IPS-18c (cell line): ENCODE measurements at regions not wholly inside any gene's neighbourhood (a gene's known extent, or its start where the extent isn't known, plus 50 kb on each side); places are given as distances from the start of the nearest gene placed in this dataset.
"Not testable (repeated sequence)": the region's sequence is repeated elsewhere in the genome, so short reads cannot be mapped to it uniquely, and the experiment has no call there.

Experiments used
- H3K4me3 ChIP-seq: 2 replicates; pipeline ENCODE4 v1.7.0; 2013; ENCODE audit warnings: low read depth, mild to moderate bottlenecking, low read length, moderate library complexity; ENCODE audit not compliant: insufficient read depth
- H3K9me3 ChIP-seq: one replicate; pipeline ENCODE4 v1.6.1; 2013; ENCODE audit warnings: mild to moderate bottlenecking, low read length, moderate library complexity; ENCODE audit not compliant: control insufficient read depth, insufficient read depth

GRCh38 chr11:29679996-29680395 lies 336.8 kb downstream of the KCNA4 start:
- Histone ChIP-seq H3K9me3 (no peaks in the 10 kb centered on the region), H3K4me3 (no peak overlapping the region)

GRCh38 chr11:29676993-29677392 lies 339.8 kb downstream of the KCNA4 start:
- no peak overlapping the region for H3K4me3 ChIP-seq
- H3K9me3 ChIP-seq: no peaks in the 10 kb centered on the region

- H3K9me3 ChIP-seq: no peaks in the 10 kb centered on the region
- no peak overlapping the region for H3K4me3 ChIP-seq
Measured at GRCh38 chr11:29669310-29669709, 347.5 kb downstream of the KCNA4 start.

GRCh38 chr11:29657709-29658108 lies 359.1 kb downstream of the KCNA4 start:
- H3K4me3 ChIP-seq: no peak overlapping the region
- no peaks in the 10 kb centered on the region for H3K9me3 ChIP-seq

- no peaks in the 10 kb centered on the region for H3K9me3 ChIP-seq
- H3K4me3 ChIP-seq: no peak overlapping the region
Measured at GRCh38 chr11:29656597-29656996, 360.2 kb downstream of the KCNA4 start.

- no peak overlapping the region for H3K4me3 ChIP-seq
- H3K9me3 ChIP-seq: peaks cover 2% of the 10 kb centered on the region
Measured at GRCh38 chr11:29645373-29645772, 371.5 kb downstream of the KCNA4 start.

- H3K4me3 ChIP-seq: no peak overlapping the region
Measured at GRCh38 chr11:29641201-29641600, 375.6 kb downstream of the KCNA4 start.

GRCh38 chr11:29634744-29635143 lies 382.1 kb downstream of the KCNA4 start:
- H3K9me3 ChIP-seq: no peaks in the 10 kb centered on the region
- no peak overlapping the region for H3K4me3 ChIP-seq

More at GRCh38 chr11:29641201-29641600, 375.6 kb downstream of the KCNA4 start:
- peaks cover 2% of the 10 kb centered on the region for H3K9me3 ChIP-seq

- Histone ChIP-seq H3K9me3 (no peaks in the 10 kb centered on the region), H3K4me3 (no peak overlapping the region)
Measured at GRCh38 chr11:29634244-29634643, 382.6 kb downstream of the KCNA4 start.

GRCh38 chr11:29629286-29629685 lies 387.5 kb downstream of the KCNA4 start:
- H3K9me3 ChIP-seq: no peaks in the 10 kb centered on the region

GRCh38 chr11:29628609-29629008 lies 388.2 kb downstream of the KCNA4 start:
- H3K4me3 ChIP-seq: no peak overlapping the region
- H3K9me3 ChIP-seq: no peaks in the 10 kb centered on the region

More at GRCh38 chr11:29629286-29629685, 387.5 kb downstream of the KCNA4 start:
- no peak overlapping the region for H3K4me3 ChIP-seq

GRCh38 chr11:29627541-29627940 lies 389.3 kb downstream of the KCNA4 start:
- Histone ChIP-seq H3K9me3 (no peaks in the 10 kb centered on the region), H3K4me3 (no peak overlapping the region)

- H3K4me3 ChIP-seq: no peak overlapping the region
- no peaks in the 10 kb centered on the region for H3K9me3 ChIP-seq
Measured at GRCh38 chr11:29623144-29623722, 393.6 kb downstream of the KCNA4 start.

- Histone ChIP-seq H3K9me3 (no peaks in the 10 kb centered on the region), H3K4me3 (no peak overlapping the region)
Measured at GRCh38 chr11:29616611-29617010, 400.2 kb downstream of the KCNA4 start.

GRCh38 chr11:29612423-29612822 lies 404.4 kb downstream of the KCNA4 start:
- Histone ChIP-seq H3K4me3 (no peak overlapping the region), H3K9me3 (no peaks in the 10 kb centered on the region)

- no peak overlapping the region for H3K4me3 ChIP-seq
Measured at GRCh38 chr11:29606330-29607031, 410.3 kb downstream of the KCNA4 start.

GRCh38 chr11:29600151-29600575 lies 416.7 kb downstream of the KCNA4 start:
- H3K9me3 ChIP-seq, H3K4me3 ChIP-seq: not testable (repeated sequence)

More at GRCh38 chr11:29606330-29607031, 410.3 kb downstream of the KCNA4 start:
- H3K9me3 ChIP-seq: no peaks in the 10 kb centered on the region

- no peaks in the 10 kb centered on the region for H3K9me3 ChIP-seq
- no peak overlapping the region for H3K4me3 ChIP-seq
Measured at GRCh38 chr11:29584342-29584741, 432.5 kb downstream of the KCNA4 start.

- Histone ChIP-seq H3K4me3 (no peak overlapping the region), H3K9me3 (no peaks in the 10 kb centered on the region)
Measured at GRCh38 chr11:29578806-29579205, 438.0 kb downstream of the KCNA4 start.
